Pons (tissue), 1 donor: ENCODE measurements at regions not wholly inside any gene's neighbourhood (a gene's known extent, or its start where the extent isn't known, plus 50 kb on each side); places are given as distances from the start of the nearest gene placed in this dataset.

Experiments used
- DNase-seq: peaks from one replicate; pipeline ENCODE4 v3.0.0-alpha.2; 2016; ENCODE audit warnings: low spot score

DNA sequence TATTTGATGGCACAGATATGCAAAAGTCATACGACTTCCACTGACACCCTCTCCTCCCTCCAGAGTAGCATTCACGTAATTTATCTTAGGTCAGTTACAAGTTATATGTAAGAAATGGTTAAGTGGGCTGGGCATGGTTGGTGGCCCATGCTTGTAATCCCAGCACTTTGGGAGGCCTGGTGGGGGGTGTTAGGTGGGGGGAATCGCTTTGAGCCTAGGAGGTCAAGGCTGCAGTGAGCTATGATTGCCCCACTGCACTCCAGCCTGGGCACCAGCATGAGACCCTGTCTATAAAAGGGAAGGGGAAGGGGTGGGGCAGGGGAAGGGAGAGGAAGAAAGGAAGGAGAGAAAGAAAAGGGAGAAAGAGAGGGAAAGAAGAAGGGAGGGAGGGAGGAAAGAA, 202.8 kb downstream of the AUH start:
- DNase-seq: no peak

DNA sequence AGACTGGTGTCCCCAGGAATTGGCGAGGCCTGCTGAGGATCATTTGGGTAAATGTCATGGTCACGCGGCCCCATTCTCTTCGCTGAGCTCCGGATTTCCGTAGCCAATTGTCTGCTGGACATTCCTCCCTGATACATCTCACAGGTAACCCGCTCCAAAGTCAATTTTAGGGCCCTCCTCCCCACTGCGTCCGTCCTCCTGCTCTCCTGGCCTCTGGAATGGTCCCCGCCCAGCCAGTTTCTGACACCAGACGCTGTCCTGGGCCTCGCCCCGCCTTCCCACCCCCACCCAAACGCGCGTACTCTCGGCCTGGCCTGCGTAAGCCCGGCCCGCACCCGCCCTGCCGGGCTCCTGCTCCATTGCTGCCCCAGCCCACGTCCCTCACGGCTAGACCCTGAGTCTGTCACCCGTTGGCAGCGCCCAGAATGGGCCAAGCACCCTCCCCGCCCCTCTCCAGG, 202.0 kb downstream of the AUH start:
- no peak for DNase-seq

DNA sequence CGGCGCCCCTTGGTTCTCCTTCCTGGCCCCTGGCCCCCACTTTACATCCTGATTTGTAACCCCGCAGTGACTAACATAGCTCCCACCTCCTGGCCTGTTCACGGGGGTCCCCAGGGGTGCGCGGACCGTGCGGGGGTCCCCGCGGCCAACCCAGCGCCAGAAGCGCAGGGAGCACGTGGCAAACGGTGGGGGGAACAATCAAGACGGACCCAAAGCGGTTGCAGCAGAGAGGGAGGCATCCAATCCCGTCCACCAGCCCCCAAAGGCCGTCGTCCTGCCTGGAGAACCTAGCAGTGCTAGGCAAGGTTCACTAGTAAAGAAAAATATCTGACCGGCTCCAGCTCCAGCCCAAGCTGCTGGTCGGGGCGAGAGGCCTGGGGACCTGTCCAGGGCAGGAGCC, 201.5 kb downstream of the AUH start:
- no peak for DNase-seq

DNA sequence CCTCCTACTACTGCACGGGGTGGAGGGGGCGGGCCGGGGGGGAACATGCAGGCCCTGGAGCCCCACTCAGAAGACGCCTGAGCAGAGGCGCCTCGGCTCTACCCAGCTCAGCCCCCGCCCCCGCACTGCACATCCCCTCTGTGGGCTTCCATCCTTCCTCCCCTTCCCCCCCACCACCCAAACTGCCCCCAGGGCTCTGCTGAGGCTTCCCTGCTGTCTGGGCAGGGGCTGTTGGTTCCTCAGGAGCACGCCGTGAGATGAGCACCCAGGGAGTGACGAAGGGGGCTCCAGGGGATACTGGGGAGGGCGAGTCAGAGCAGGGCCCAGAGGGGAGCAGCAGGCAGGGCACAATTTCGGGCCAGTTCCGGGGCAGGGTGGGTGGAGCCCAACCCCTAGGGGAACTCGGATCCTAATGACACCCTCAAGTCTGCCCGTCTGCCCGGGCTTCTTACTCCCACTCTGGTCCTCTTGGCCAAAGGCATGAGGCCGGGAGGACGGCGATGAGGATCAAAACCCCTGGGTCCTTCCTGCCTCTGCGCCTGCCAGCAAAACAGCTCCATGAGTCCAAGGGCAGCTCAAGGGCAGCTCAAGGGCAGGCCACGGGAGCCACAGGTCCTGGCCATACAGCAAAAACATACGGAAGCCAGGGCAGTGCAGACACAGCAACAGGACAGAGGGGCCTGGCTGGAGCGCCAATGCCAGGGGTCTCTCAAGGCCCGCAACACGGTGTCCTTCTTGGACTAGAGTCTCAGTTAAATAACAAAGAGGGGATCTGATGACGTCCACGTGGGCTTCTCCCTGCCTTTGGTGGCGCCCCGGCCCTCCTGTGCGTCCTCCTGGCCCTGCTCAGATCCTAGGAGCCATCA, 200.9 kb downstream of the AUH start:
- DNase-seq: no peak

DNA sequence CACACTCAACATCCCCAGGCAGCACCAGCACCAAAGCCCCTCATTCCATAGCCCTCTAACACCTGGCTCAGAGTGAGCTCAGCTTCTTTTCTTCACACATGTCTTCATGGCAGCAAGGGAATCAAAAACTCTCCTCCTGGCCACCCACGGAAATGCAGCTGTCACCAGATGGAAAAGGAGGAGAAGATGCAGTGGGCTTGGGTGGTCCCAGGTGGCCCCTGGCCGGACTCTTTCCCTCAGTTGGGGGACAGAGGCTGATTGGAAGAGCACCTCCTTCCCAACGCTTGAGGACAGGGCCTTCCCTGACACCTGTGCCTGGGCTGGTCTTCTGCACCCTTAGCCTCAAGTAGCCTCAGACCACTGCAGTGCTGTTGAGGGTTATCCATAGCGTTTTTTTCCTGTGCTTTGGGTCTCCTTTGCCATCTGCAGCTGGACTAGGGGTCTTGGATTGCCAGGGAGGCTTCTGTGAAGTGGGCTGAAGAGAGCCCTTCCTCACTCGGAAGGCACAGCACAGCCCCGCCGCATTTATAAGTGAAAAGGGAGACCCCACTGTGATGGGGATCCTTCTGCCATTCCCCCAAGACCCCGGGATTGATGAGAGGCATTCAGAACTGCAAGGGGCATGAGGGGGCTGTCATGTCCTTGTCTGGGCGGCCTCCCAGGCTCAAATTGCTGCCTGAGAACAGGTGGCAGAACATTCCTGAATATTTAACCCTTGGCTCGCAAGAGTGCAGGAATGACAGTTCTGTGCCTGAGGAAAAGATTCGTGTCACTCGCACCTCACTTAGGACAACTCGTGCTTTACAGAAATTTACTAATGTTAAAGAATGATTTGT, 200.0 kb downstream of the AUH start:
- DNase-seq: no peak

DNA sequence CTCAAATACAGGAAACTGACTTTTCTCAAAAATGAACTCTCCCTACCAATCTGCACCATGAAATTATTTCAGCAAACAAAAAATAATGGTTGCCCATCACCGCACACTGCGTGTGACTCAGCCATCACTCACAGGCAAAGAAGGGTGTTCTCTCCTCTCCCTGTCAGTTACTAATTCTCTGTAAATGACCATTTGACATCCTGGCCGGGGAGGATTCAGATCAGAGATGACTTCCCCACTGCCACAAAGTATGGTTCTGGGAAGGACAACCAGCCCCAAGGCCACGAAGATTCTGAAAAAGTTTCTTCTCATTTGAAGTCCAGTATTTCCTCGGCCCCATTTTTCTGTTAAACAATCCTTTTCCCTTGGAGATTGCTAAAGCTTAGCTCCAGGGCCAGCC, 199.4 kb downstream of the AUH start:
- no peak for DNase-seq

DNA sequence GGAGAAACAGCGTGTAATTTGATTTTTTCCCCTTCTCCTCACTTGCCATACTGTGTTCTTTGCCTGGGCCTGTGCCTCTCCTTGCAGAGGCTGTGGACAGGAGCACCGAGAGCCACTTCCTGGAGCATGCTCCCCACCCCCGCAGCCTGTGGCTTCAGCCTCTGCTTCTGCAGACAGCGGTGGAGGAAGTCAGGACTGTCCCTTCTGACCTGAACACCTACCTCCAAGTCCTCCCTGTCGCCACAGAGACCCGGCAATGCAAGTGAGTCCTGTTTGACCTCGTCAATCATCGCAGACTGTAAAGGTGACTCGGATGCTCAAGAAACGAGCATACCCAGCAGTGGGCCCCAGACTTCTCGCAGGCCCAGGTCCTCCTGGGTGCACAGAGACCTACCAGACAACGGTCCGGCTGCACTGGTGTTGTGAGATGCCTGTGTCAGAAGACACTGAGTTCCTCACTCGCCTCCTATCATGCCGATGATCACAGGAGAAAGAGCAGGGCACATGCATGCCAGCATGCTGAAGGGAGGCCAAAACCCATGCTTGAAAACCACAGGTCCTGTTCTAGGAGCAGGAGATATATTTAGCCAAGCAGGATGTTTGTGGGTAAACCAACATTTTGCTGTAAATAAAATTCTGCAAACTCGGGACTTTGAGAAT, 198.8 kb downstream of the AUH start:
- peak; percentile 89 for DNase-seq

DNA sequence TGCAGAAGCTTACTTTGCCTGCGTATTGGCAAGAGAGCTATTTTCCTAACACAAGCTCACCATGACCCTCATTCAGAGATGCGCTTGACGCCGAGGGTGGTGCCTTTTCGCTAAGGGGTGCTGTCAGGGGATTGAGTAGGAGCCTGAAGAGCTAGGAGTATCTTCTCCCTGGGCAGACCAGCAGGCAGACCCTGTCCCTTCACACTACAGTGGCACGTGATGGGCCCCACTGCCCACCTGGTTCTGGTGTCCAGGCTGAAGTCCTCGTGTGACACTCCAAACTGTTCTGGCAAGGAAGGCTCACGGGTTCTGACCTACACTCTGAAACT, 198.3 kb downstream of the AUH start:
- no peak for DNase-seq

DNA sequence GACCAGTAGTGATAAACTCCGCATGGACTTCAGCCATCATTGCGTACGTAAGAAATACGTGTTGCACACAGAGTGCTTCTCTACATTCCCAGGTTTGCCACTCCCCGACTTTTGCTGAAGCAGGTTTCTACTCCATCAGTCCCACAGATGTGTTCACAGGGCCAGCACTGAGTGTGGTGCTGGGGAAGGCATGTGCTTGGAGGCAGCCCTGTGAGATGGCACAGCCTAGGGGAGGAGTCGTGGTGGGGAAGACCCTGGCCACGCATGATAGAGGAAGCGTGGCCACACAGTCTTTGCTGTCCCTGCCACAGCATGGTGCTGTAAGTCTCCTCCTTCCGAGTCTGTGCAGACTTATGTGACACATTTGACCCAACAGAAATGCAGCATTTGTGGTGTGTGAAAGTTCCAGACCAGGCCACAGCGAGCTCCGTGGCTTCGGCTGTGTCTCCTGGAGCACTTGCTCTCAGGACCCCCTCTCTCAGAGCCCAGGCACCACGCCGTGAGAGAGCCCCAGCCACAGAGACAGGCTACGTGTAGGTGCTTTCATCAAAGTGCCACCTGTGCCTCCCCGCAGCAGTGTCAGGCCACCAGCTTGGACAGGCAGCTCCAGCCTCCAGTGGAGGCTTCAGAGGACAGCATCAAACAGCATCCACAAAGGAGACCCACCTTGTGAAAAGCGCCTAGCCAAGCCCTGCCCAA, 197.8 kb downstream of the AUH start:
- DNase-seq: peak; percentile 43
